ENCODE measurements at regions not wholly inside any gene's neighbourhood (a gene's known extent, or its start where the extent isn't known, plus 50 kb on each side); places are given as distances from the start of the nearest gene placed in this dataset.

DNA sequence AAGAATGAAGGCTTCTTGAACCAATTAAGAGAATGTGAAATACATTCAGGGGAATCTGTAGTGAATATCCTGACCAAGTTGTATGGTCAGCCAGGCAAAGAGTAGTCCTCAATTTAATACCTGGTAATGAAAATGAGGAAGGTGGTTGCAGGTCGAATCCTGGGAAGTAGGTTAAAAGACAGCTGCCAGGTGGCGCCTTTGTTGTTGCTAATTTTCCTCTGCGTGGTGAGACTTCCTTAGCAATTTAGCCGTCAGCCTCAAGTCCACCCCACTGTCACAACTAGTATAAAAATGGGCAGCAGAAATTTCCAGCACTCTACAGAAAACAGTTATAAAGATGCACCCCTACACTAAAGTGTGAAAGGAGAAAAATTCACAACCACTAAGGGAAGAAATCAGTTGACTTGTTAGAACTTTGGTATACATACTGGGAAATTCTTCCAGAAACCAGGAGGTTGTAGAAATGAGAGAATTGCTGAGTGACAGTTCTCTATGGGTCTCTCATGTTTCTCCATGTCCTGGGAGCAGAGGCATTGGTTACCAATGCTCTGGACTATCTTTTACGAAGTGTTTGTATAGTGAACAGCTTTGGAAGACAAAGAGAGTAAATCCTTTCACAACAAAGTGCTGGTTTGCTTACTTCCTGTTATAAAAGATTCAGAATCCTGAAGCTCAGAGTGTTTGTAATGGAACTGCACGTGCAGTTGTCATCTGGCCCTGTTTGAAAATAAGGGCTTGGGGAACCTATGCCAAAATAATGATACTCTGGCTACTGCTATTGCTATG is 235.9 kb downstream of the NHLRC3 start:
- no peaks in the 10 kb centered on the region for H3K9me3 ChIP-seq (ENCODE audit: low read depth)
- H4K20me1 ChIP-seq (ENCODE audit: insufficient read depth) = no peaks in the 10 kb centered on the region
- no peak overlapping the region for H3K4me2 ChIP-seq (ENCODE audit: unreplicated experiment)
- no peak overlapping the region for H3K9ac ChIP-seq
- TF ChIP-seq EZH2phosphoT487 (IDR thresholded peaks at IDR 0.05; ENCODE audit: insufficient read depth, low read depth) (no peak), EZH2 (IDR thresholded peaks at IDR 0.05; ENCODE audit: insufficient read depth, poor library complexity, severe bottlenecking) (no peak)
- H3K27ac ChIP-seq = no peak overlapping the region
- no peak for DNase-seq
- no peak overlapping the region for H3K4me3 ChIP-seq
- no peaks in the 10 kb centered on the region for H3K36me3 ChIP-seq (ENCODE audit: low read depth)
- H2AFZ ChIP-seq = no peak overlapping the region
- H3K27me3 ChIP-seq (replicated peaks; ENCODE audit: insufficient read depth) = 0 out of 2 replicates have a peak, but pooled peaks cover 11% of the 10 kb centered on the region
- H3K4me1 ChIP-seq (ENCODE audit: insufficient read depth) = no peaks in the 10 kb centered on the region
- WGBS, 2 experiments (ENCODE audit: low coverage in 1 of 2, low lambda C conversion rate in 2 of 2, missing lambda C conversion rate in 2 of 2) = 61 to 62% methylated on average over 6 of the region's 6 CpGs
- H3F3A ChIP-seq (ENCODE audit: insufficient read depth) = no peaks in the 10 kb centered on the region
- no peaks in the 10 kb centered on the region; the same call in 1 of the 2 replicates for H3K9me2 ChIP-seq (ENCODE audit: insufficient read depth)
- in situ Hi-C loops (cut with MboI) = no loop called here
- no peaks in the 10 kb centered on the region for H3K79me2 ChIP-seq (ENCODE audit: insufficient read depth)

GRCh38 chr13:39274739-39275325 is 236.6 kb downstream of the NHLRC3 start:
- Histone ChIP-seq H3K79me2 (ENCODE audit: insufficient read depth) (no peaks in the 10 kb centered on the region), H3K4me3 (no peak overlapping the region), H3F3A (ENCODE audit: insufficient read depth) (no peaks in the 10 kb centered on the region), H3K9ac (no peak overlapping the region), H3K36me3 (ENCODE audit: low read depth) (no peaks in the 10 kb centered on the region), H4K20me1 (ENCODE audit: insufficient read depth) (no peaks in the 10 kb centered on the region), H3K9me3 (ENCODE audit: low read depth) (no peaks in the 10 kb centered on the region), H2AFZ (no peak overlapping the region), H3K27ac (no peak overlapping the region), H3K27me3 (replicated peaks; ENCODE audit: insufficient read depth) (0 out of 2 replicates have a peak, but pooled peaks cover 10% of the 10 kb centered on the region), H3K4me2 (ENCODE audit: unreplicated experiment) (no peak overlapping the region), H3K9me2 (ENCODE audit: insufficient read depth) (no peaks in the 10 kb centered on the region; the same call in 1 of the 2 replicates), H3K4me1 (ENCODE audit: insufficient read depth) (no peaks in the 10 kb centered on the region)
- TF ChIP-seq EZH2 (IDR thresholded peaks at IDR 0.05; ENCODE audit: insufficient read depth, poor library complexity, severe bottlenecking) = no peak
- no peak for TF ChIP-seq EZH2phosphoT487 (IDR thresholded peaks at IDR 0.05; ENCODE audit: insufficient read depth, low read depth)
- 31 to 41% methylated on average over 3 of the region's 3 CpGs for WGBS, 2 experiments (ENCODE audit: low coverage in 1 of 2, low lambda C conversion rate in 2 of 2, missing lambda C conversion rate in 2 of 2)
- no peak for DNase-seq
- in situ Hi-C loops (cut with MboI) = loop anchor here (25.0 kb wide), 1 partner anchor 337 kb away; the partner anchor contains the start of gene LHFPL6

DNA sequence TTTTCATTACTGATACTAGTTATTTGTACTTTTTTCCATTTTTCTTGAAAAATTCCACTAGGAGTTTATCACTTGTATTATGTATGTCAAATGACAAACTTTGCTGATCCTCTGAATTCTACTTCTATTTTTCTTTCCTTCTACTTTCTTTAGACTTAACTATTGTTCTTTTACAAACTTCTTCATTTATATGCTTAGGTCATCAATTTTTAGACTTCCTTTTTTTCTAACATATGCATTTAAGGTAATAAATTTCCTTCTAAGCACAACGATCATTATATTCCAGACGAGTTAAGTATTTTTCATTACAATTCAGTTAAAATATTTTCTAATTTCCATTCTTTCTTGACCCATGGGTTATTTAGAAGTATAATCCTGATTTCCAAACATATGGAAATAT is 240.8 kb downstream of the NHLRC3 start:
- in situ Hi-C loops (cut with MboI) = loop anchor here (25.0 kb wide), 1 partner anchor 333 kb away; the partner anchor contains the start of gene LHFPL6
- Histone ChIP-seq H3K4me3 (no peak overlapping the region), H3K4me1 (ENCODE audit: insufficient read depth) (no peaks in the 10 kb centered on the region), H3K9me2 (ENCODE audit: insufficient read depth) (no peaks in the 10 kb centered on the region; the same call in 1 of the 2 replicates), H3F3A (ENCODE audit: insufficient read depth) (no peaks in the 10 kb centered on the region), H4K20me1 (ENCODE audit: insufficient read depth) (no peaks in the 10 kb centered on the region), H2AFZ (no peak overlapping the region), H3K79me2 (ENCODE audit: insufficient read depth) (no peaks in the 10 kb centered on the region), H3K27me3 (replicated peaks; ENCODE audit: insufficient read depth) (no peaks in the 10 kb centered on the region), H3K9me3 (ENCODE audit: low read depth) (no peaks in the 10 kb centered on the region), H3K4me2 (ENCODE audit: unreplicated experiment) (no peak overlapping the region), H3K27ac (no peak overlapping the region), H3K36me3 (ENCODE audit: low read depth) (no peaks in the 10 kb centered on the region), H3K9ac (no peak overlapping the region)
- 82 to 94% methylated on average over 2 of the region's 2 CpGs for WGBS, 2 experiments (ENCODE audit: low coverage in 1 of 2, low lambda C conversion rate in 2 of 2, missing lambda C conversion rate in 2 of 2)
- DNase-seq = no peak
- TF ChIP-seq EZH2phosphoT487 (IDR thresholded peaks at IDR 0.05; ENCODE audit: insufficient read depth, low read depth) = no peak
- no peak for TF ChIP-seq EZH2 (IDR thresholded peaks at IDR 0.05; ENCODE audit: insufficient read depth, poor library complexity, severe bottlenecking)

DNA sequence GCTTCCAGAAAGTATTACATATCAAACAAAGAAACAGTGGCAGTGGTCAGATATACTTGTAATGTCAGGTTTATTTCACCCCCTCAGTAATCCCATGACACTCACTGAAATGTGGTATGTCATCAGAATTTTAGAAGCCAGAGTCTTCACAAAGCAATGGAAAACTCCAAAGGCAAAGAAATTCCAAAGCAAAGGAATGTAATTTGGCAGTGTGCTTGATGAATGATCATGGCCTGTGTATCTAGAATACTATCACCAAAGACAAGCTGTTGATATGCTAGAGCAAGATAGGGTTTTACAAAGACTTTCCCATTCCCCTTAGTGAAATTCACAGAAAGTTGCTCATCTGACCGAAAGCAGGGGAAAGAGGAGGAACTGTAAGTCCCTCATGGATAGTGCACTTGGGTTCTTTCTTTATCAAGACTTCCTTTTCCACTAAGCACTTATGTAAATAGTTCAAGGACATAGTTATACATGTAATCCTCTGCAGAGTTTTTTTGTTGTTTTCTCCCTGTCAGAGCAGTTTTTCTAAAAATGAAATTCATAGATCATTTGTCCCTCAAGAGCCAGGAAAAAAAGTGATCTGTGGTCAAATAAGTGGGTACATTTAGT is 243.4 kb downstream of the NHLRC3 start:
- Histone ChIP-seq H3K79me2 (ENCODE audit: insufficient read depth) (no peaks in the 10 kb centered on the region), H2AFZ (no peak overlapping the region), H4K20me1 (ENCODE audit: insufficient read depth) (no peaks in the 10 kb centered on the region), H3K4me1 (ENCODE audit: insufficient read depth) (no peaks in the 10 kb centered on the region), H3K4me3 (no peak overlapping the region), H3K27ac (no peak overlapping the region), H3K9me3 (ENCODE audit: low read depth) (no peaks in the 10 kb centered on the region), H3K9ac (no peak overlapping the region), H3K27me3 (replicated peaks; ENCODE audit: insufficient read depth) (no peaks in the 10 kb centered on the region), H3F3A (ENCODE audit: insufficient read depth) (no peaks in the 10 kb centered on the region), H3K4me2 (ENCODE audit: unreplicated experiment) (no peak overlapping the region), H3K36me3 (ENCODE audit: low read depth) (no peaks in the 10 kb centered on the region), H3K9me2 (ENCODE audit: insufficient read depth) (no peaks in the 10 kb centered on the region; the same call in 1 of the 2 replicates)
- TF ChIP-seq EZH2phosphoT487 (IDR thresholded peaks at IDR 0.05; ENCODE audit: insufficient read depth, low read depth) (no peak), EZH2 (IDR thresholded peaks at IDR 0.05; ENCODE audit: insufficient read depth, poor library complexity, severe bottlenecking) (no peak)
- in situ Hi-C loops (cut with MboI) = loop anchor here (25.0 kb wide), 1 partner anchor 331 kb away; the partner anchor contains the start of gene LHFPL6
- 48 to 51% methylated on average over 1 of the region's 1 CpG for WGBS, 2 experiments (ENCODE audit: low coverage in 1 of 2, low lambda C conversion rate in 2 of 2, missing lambda C conversion rate in 2 of 2)
- DNase-seq = no peak
